H1 (cell line): ENCODE measurements at regions not wholly inside any gene's neighbourhood (a gene's known extent, or its start where the extent isn't known, plus 50 kb on each side); places are given as distances from the start of the nearest gene placed in this dataset.

ENCODE experiments used
- CTCF ChIA-PET: fragments of 300-600 bp; sonication (Branson Sonifier 250); formaldehyde crosslinking; loops from one replicate; lab custom pipeline; 2021; ENCODE audit not compliant: partially characterized antibody; lab: Charles Lee
- POLR2A ChIA-PET: fragments of 300-600 bp; sonication (Branson Sonifier 250); formaldehyde crosslinking; loops from one replicate; lab custom pipeline; 2021; ENCODE audit warnings: inconsistent platforms; ENCODE audit not compliant: partially characterized antibody; lab: Charles Lee
- DNase-seq, 2 experiments: peaks; one replicate each; pipeline versions ENCODE4 v3.0.0 to v3.0.0-alpha.2; 2010 to 2022; ENCODE audit warnings: low spot score in 2 of 2, low read depth in 1 of 2, mixed read lengths in 1 of 2
- FAIRE-seq: peaks from 2 replicates; lab custom pipeline; 2011; peaks lifted over from hg19 to GRCh38; lab: Jason Lieb, UNC
- H2AFZ ChIP-seq: 2 replicates; pipeline ENCODE4 v1.8.1; 2012; ENCODE audit warnings: low read length, inconsistent platforms
- H2AK5ac ChIP-seq: 2 replicates; pipeline ENCODE4 v1.6.1; 2013; ENCODE audit warnings: low read depth, low read length
- H2BK120ac ChIP-seq: replicated peaks from 2 replicates; pipeline ENCODE3; 2013; ENCODE audit warnings: low read depth, low read length, inconsistent platforms
- H2BK12ac ChIP-seq: 2 replicates; pipeline ENCODE4 v1.6.1; 2013; ENCODE audit warnings: low read depth, low read length
- H2BK15ac ChIP-seq: 2 replicates; pipeline ENCODE4 v1.6.1; 2013; ENCODE audit warnings: low read length
- H2BK20ac ChIP-seq: 2 replicates; pipeline ENCODE4 v1.6.1; 2013; ENCODE audit warnings: low read length
- H2BK5ac ChIP-seq: 2 replicates; pipeline ENCODE4 v1.6.1; 2013; ENCODE audit warnings: low read depth, low read length
- H3K14ac ChIP-seq: 2 replicates; pipeline ENCODE4 v1.6.1; 2013; ENCODE audit warnings: inconsistent platforms; ENCODE audit not compliant: insufficient read length
- H3K18ac ChIP-seq: 2 replicates; pipeline ENCODE4 v1.6.1; 2013; ENCODE audit warnings: low read length; ENCODE audit errors: extremely low read depth
- H3K23ac ChIP-seq: 2 replicates; pipeline ENCODE4 v1.6.1; 2013; ENCODE audit warnings: inconsistent platforms; ENCODE audit not compliant: insufficient read length
- H3K23me2 ChIP-seq: 2 replicates; pipeline ENCODE4 v1.6.1; 2013; ENCODE audit warnings: low read depth, low read length
- H3K27ac ChIP-seq: 2 replicates; pipeline ENCODE4 v1.6.1; 2011; ENCODE audit warnings: low read depth, low read length, inconsistent platforms
- H3K27me3 ChIP-seq, 4 experiments: replicated peaks in 1 of 4; 1 replicate in 1 of 4; 2 replicates in 3 of 4; pipeline versions ENCODE4 v1.6.1 to v1.8.1; 2011 to 2013; ENCODE audit warnings: low read length in 3 of 4, mild to moderate bottlenecking in 3 of 4, inconsistent platforms in 2 of 4, mixed read lengths in 2 of 4, moderate library complexity in 1 of 4; ENCODE audit not compliant: control insufficient read depth in 3 of 4, insufficient read depth in 3 of 4; ENCODE audit errors: extremely low read depth in 1 of 4
- H3K36me3 ChIP-seq, 4 experiments: 2 replicates each; pipeline versions ENCODE4 v1.6.1 to v1.8.1; 2011 to 2013; ENCODE audit warnings: mild to moderate bottlenecking in 4 of 4, low read length in 3 of 4, moderate library complexity in 2 of 4, control low read depth in 1 of 4, inconsistent platforms in 1 of 4; ENCODE audit not compliant: insufficient read depth in 4 of 4, control insufficient read depth in 2 of 4
- H3K4ac ChIP-seq: replicated peaks from 2 replicates; pipeline ENCODE3; 2013; ENCODE audit warnings: low read length, low read depth, mixed read lengths, inconsistent platforms; ENCODE audit not compliant: insufficient read length
- H3K4me1 ChIP-seq, 4 experiments: replicated peaks in 1 of 4; 1 replicate in 1 of 4; 2 replicates in 3 of 4; pipeline versions ENCODE4 v1.6.1 to v1.8.1; 2011 to 2013; ENCODE audit warnings: low read length in 3 of 4, inconsistent platforms in 2 of 4, mixed read lengths in 1 of 4; ENCODE audit not compliant: insufficient read depth in 4 of 4, control insufficient read depth in 3 of 4
- H3K4me2 ChIP-seq, 2 experiments: 2 replicates each; pipeline versions ENCODE4 v1.6.1 to v1.8.1; 2011 to 2013; ENCODE audit warnings: low read depth in 2 of 2, low read length in 2 of 2, control low read depth in 1 of 2, inconsistent platforms in 1 of 2, mild to moderate bottlenecking in 1 of 2; ENCODE audit not compliant: insufficient read depth in 1 of 2
- H3K4me3 ChIP-seq, 4 experiments: fragments of 200-600, 300-600 bp in 1 of 4; sonication (generic), shearing (Covaris generic), sonication (Bioruptor Twin) in 1 of 4; 2 replicates each; pipeline versions ENCODE4 v1.5.1 to v1.8.1; 2011 to 2016; ENCODE audit warnings: low read length in 4 of 4, low read depth in 3 of 4, control low read depth in 2 of 4, inconsistent platforms in 2 of 4, mild to moderate bottlenecking in 2 of 4, mixed read lengths in 1 of 4, moderate library complexity in 1 of 4; ENCODE audit not compliant: insufficient read depth in 2 of 4; ENCODE audit errors: extremely low read depth in 1 of 4
- H3K56ac ChIP-seq: replicated peaks from 2 replicates; pipeline ENCODE3; 2013; ENCODE audit warnings: low read depth, mild to moderate bottlenecking, mixed read lengths, low read length, inconsistent platforms; ENCODE audit not compliant: insufficient read length
- H3K79me1 ChIP-seq: 2 replicates; pipeline ENCODE4 v1.6.1; 2013; ENCODE audit warnings: low read depth, low read length, control low read depth
- H3K79me2 ChIP-seq, 2 experiments: 2 replicates each; pipeline versions ENCODE4 v1.6.1 to v1.8.1; 2012 to 2013; ENCODE audit warnings: low read length in 2 of 2, mild to moderate bottlenecking in 2 of 2, inconsistent platforms in 1 of 2; ENCODE audit not compliant: insufficient read depth in 2 of 2, control insufficient read depth in 1 of 2
- H3K9ac ChIP-seq, 4 experiments: replicated peaks in 1 of 4; 1 replicate in 1 of 4; 2 replicates in 3 of 4; pipeline versions ENCODE4 v1.6.1 to v1.8.1; 2011 to 2013; ENCODE audit warnings: low read depth in 3 of 4, low read length in 3 of 4, control low read depth in 2 of 4, mild to moderate bottlenecking in 2 of 4, moderate library complexity in 2 of 4, inconsistent platforms in 1 of 4; ENCODE audit errors: extremely low read depth in 1 of 4
- H3K9me3 ChIP-seq, 2 experiments: 2 replicates each; pipeline versions ENCODE4 v1.6.1 to v1.8.1; 2012 to 2013; ENCODE audit warnings: mild to moderate bottlenecking in 2 of 2, moderate library complexity in 2 of 2, control low read depth in 1 of 2, inconsistent platforms in 1 of 2, low read depth in 1 of 2, low read length in 1 of 2, mixed read lengths in 1 of 2; ENCODE audit not compliant: insufficient read depth in 2 of 2
- H4K20me1 ChIP-seq, 2 experiments: replicated peaks in 1 of 2; 2 replicates each; pipeline versions ENCODE3 to v1.8.1; 2011 to 2013; ENCODE audit warnings: inconsistent platforms in 2 of 2, low read length in 2 of 2, mild to moderate bottlenecking in 1 of 2; ENCODE audit not compliant: insufficient read depth in 2 of 2, control insufficient read depth in 1 of 2
- H4K5ac ChIP-seq: 2 replicates; pipeline ENCODE4 v1.6.1; 2013; ENCODE audit warnings: low read length, low read depth, mixed read lengths, inconsistent platforms; ENCODE audit not compliant: insufficient read length
- H4K8ac ChIP-seq: 2 replicates; pipeline ENCODE4 v1.8.0; 2013; ENCODE audit warnings: mild to moderate bottlenecking, moderate library complexity, low read length, inconsistent platforms; ENCODE audit not compliant: insufficient read depth; ENCODE audit errors: extremely low read depth
- H4K91ac ChIP-seq: replicated peaks from 2 replicates; pipeline ENCODE3; 2013; ENCODE audit warnings: low read length, mixed read lengths, inconsistent platforms; ENCODE audit not compliant: insufficient read length
- ASH2L ChIP-seq: fragments of 200-600, 300-600 bp; sonication (generic); IDR thresholded peaks from one replicate; pipeline ENCODE4 v1.7.1; 2017; ENCODE audit warnings: low read length
- CBX5 ChIP-seq: fragments of 300-800, 300-1000 bp; sonication (generic); IDR thresholded peaks from 2 replicates; pipeline ENCODE4 v1.7.1; 2016; ENCODE audit warnings: antibody characterized with exemption, low read length, low read depth
- CHD2 ChIP-seq: IDR thresholded peaks from 2 replicates; pipeline ENCODE4 v1.6.1; 2012; ENCODE audit warnings: low read length, improper control_type of control experiment
- CTBP2 ChIP-seq: IDR thresholded peaks from 2 replicates; pipeline ENCODE4 v1.7.0; 2011; ENCODE audit warnings: borderline replicate concordance, mild to moderate bottlenecking, moderate library complexity, mixed read lengths, low read length; ENCODE audit not compliant: insufficient read depth, insufficient read length
- EGR1 ChIP-seq: IDR thresholded peaks from 2 replicates; pipeline ENCODE4 v1.6.1; 2011; ENCODE audit warnings: low read depth, low read length, borderline replicate concordance
- EP300 ChIP-seq, 2 experiments: IDR thresholded peaks; 1 replicate in 1 of 2; 2 replicates in 1 of 2; pipeline ENCODE4 v1.6.1; 2011 to 2012; ENCODE audit warnings: low read depth in 2 of 2, low read length in 2 of 2, mild to moderate bottlenecking in 2 of 2, borderline replicate concordance in 1 of 2, inconsistent platforms in 1 of 2, moderate library complexity in 1 of 2
- EZH2 ChIP-seq: fragments of 200-600 bp; sonication (generic); IDR thresholded peaks from 2 replicates; pipeline ENCODE4 v1.7.1; 2012; ENCODE audit warnings: low read depth, mild to moderate bottlenecking, moderate library complexity, low read length, inconsistent platforms; ENCODE audit not compliant: severe bottlenecking
- KDM1A ChIP-seq: fragments of 200-600, 300-600 bp; sonication (generic); IDR thresholded peaks from 2 replicates; pipeline ENCODE4 v1.7.1; 2016; ENCODE audit warnings: mild to moderate bottlenecking, low read length, borderline replicate concordance
- RFX5 ChIP-seq: IDR thresholded peaks from 2 replicates; pipeline ENCODE4 v1.6.1; 2011; ENCODE audit warnings: low read depth, low read length, improper control_type of control experiment, borderline replicate concordance
- SIX5 ChIP-seq: IDR thresholded peaks from 2 replicates; pipeline ENCODE4 v1.6.1; 2011; ENCODE audit warnings: mild to moderate bottlenecking, low read depth, low read length
- SUZ12 ChIP-seq: fragments of 200-600 bp; sonication (generic); IDR thresholded peaks from 2 replicates; pipeline ENCODE4 v1.6.1; 2012; ENCODE audit warnings: mild to moderate bottlenecking, inconsistent platforms, low read length, moderate library complexity, mixed read lengths
- TAF1 ChIP-seq: IDR thresholded peaks from 2 replicates; pipeline ENCODE4 v1.6.1; 2011; ENCODE audit warnings: mild to moderate bottlenecking, low read depth, low read length
- YY1 ChIP-seq: IDR thresholded peaks from 2 replicates; pipeline ENCODE4 v1.6.1; 2011; ENCODE audit warnings: low read depth, mild to moderate bottlenecking, low read length
- WGBS, 2 experiments: shearing (Covaris generic) in 1 of 2; methylation state at CpG; one replicate each; pipeline versions ENCODE4 v1.1.6 to v1.1.7; 2013 to 2015; ENCODE audit warnings: low lambda C conversion rate in 2 of 2, mixed read lengths in 2 of 2, inconsistent platforms in 1 of 2, low coverage in 1 of 2, missing lambda C conversion rate in 1 of 2; ENCODE audit not compliant: insufficient replicate concordance in 2 of 2, insufficient coverage in 1 of 2, insufficient read length in 1 of 2; ENCODE audit errors: extremely low coverage in 1 of 2, missing lambda C conversion rate in 1 of 2; 5-methylcytosine and 5-hydroxymethylcytosine counted together

GRCh38 chr2:136214307-136215200, 96.6 kb upstream of the CXCR4 start:
- POLR2A ChIA-PET = no interaction called here
- no peak overlapping the region for H2AFZ ChIP-seq
- no peaks in the 10 kb centered on the region for H3K23me2 ChIP-seq
- no peak overlapping the region for H3K18ac ChIP-seq
- no peak overlapping the region for H3K9ac ChIP-seq
- H4K5ac ChIP-seq = no peak overlapping the region
- no peak overlapping the region for H3K23ac ChIP-seq
- H2BK12ac ChIP-seq = no peak overlapping the region
- H2BK120ac ChIP-seq = no peak overlapping the region
- no peak overlapping the region for H3K14ac ChIP-seq
- FAIRE-seq (no peak), DNase-seq (no peak)
- H3K79me2 ChIP-seq = no peaks in the 10 kb centered on the region
- H3K4me2 ChIP-seq = no peak overlapping the region
- no peak overlapping the region for H3K56ac ChIP-seq
- H2AK5ac ChIP-seq = no peak overlapping the region
- WGBS, 2 experiments = 89% methylated on average over 5 of the region's 5 CpGs; no CpG with 5 or more reads in 1 of the 2 experiments
- no peak overlapping the region for H2BK20ac ChIP-seq
- H3K4me3 ChIP-seq = no peak overlapping the region
- H4K8ac ChIP-seq = no peak overlapping the region
- H4K91ac ChIP-seq = no peak overlapping the region
- H3K36me3 ChIP-seq = no peaks in the 10 kb centered on the region
- no peak overlapping the region for H2BK5ac ChIP-seq
- no peaks in the 10 kb centered on the region for H3K27me3 ChIP-seq
- no peak overlapping the region for H2BK15ac ChIP-seq
- no peak overlapping the region for H3K27ac ChIP-seq
- H4K20me1 ChIP-seq = no peaks in the 10 kb centered on the region
- no peaks in the 10 kb centered on the region for H3K79me1 ChIP-seq
- H3K4ac ChIP-seq = no peak overlapping the region
- CTCF ChIA-PET = no interaction called here
- H3K9me3 ChIP-seq = no peaks in the 10 kb centered on the region
- no peaks in the 10 kb centered on the region for H3K4me1 ChIP-seq
- TF ChIP-seq SUZ12 = no peak
- no peak for TF ChIP-seq EGR1
- TF ChIP-seq TAF1 = no peak
- no peak for TF ChIP-seq CHD2
- no peak for TF ChIP-seq ASH2L
- TF ChIP-seq CTBP2 = no peak
- TF ChIP-seq RFX5 = no peak
- no peak for TF ChIP-seq EP300 (IDR thresholded peaks at IDR 0.05; ENCODE audit: borderline replicate concordance in 1 of 2, low read depth in 2 of 2, low read length in 2 of 2)
- no peak for TF ChIP-seq CBX5
- no peak for TF ChIP-seq SIX5
- no peak for TF ChIP-seq KDM1A
- no peak for TF ChIP-seq YY1
- TF ChIP-seq EZH2 = no peak
